Mesothelial cell of epicardium (in vitro differentiated cells): ENCODE measurements at regions not wholly inside any gene's neighbourhood (a gene's known extent, or its start where the extent isn't known, plus 50 kb on each side); places are given as distances from the start of the nearest gene placed in this dataset.

ENCODE experiments used
- DNase-seq, 2 experiments: peaks; one replicate each; pipeline ENCODE4 v3.0.0; 2021; ENCODE audit warnings: low spot score in 2 of 2; ENCODE audit not compliant: unreplicated experiment in 2 of 2
- H3K27ac Mint-ChIP-seq: 2 replicates; pipeline ENCODE4 v1.8.0; 2021; ENCODE audit warnings: mixed read lengths
- H3K27me3 Mint-ChIP-seq: 2 replicates; pipeline ENCODE4 v1.8.0; 2021; ENCODE audit warnings: low read depth, mixed read lengths
- H3K36me3 Mint-ChIP-seq: 2 replicates; pipeline ENCODE4 v1.8.0; 2021; ENCODE audit warnings: mixed read lengths
- H3K4me1 Mint-ChIP-seq: 2 replicates; pipeline ENCODE4 v1.8.0; 2021; ENCODE audit warnings: mixed read lengths
- H3K4me3 Mint-ChIP-seq: 2 replicates; pipeline ENCODE4 v1.8.0; 2021; ENCODE audit warnings: mild to moderate bottlenecking, moderate library complexity, mixed read lengths
- H3K9me3 Mint-ChIP-seq: 2 replicates; pipeline ENCODE4 v1.8.0; 2021; ENCODE audit warnings: mixed read lengths
- TF ChIP-seq, protein P1 (sequence below): fragments of 200-600 bp; sonication (generic); IDR thresholded peaks from one replicate; pipeline ENCODE4 v1.5.0; 2021; ENCODE audit warnings: antibody characterized with exemption; ENCODE audit not compliant: unreplicated experiment

DNA sequence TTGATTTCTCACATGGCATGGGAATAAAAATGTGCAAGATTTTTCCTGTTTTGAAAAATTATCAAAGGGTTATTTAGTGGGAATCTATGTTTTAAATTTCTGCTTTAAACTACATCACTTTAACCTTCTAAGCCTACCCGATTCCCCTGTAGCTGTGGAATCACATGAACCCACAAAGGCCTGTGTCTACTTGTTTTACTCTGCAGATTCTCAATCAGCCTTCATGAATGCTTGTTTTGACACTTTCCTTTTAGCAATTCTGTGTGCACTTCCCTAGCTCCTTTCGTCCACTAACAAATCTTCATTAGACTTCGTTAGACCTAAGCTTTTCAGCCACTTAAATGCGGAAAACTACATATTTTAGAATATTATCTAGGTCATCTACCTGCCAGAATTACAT is 56.0 kb upstream of the C1orf21 start:
- TF ChIP-seq, protein P1, sequence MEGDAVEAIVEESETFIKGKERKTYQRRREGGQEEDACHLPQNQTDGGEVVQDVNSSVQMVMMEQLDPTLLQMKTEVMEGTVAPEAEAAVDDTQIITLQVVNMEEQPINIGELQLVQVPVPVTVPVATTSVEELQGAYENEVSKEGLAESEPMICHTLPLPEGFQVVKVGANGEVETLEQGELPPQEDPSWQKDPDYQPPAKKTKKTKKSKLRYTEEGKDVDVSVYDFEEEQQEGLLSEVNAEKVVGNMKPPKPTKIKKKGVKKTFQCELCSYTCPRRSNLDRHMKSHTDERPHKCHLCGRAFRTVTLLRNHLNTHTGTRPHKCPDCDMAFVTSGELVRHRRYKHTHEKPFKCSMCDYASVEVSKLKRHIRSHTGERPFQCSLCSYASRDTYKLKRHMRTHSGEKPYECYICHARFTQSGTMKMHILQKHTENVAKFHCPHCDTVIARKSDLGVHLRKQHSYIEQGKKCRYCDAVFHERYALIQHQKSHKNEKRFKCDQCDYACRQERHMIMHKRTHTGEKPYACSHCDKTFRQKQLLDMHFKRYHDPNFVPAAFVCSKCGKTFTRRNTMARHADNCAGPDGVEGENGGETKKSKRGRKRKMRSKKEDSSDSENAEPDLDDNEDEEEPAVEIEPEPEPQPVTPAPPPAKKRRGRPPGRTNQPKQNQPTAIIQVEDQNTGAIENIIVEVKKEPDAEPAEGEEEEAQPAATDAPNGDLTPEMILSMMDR = no peak
- Mint-ChIP-seq H3K4me1 (peaks cover 14% of the 10 kb centered on the region), H3K4me3 (no peak overlapping the region)

More for the DNA sequence above, 56.0 kb upstream of the C1orf21 start:
- no peaks in the 10 kb centered on the region for H3K27me3 Mint-ChIP-seq
- H3K36me3 Mint-ChIP-seq = no peaks in the 10 kb centered on the region
- H3K27ac Mint-ChIP-seq = peak overlapping the region; percentile 35
- peaks cover 5% of the 10 kb centered on the region for H3K9me3 Mint-ChIP-seq
- DNase-seq = no peak
